Panc1 (cell line): ENCODE measurements at regions not wholly inside any gene's neighbourhood (a gene's known extent, or its start where the extent isn't known, plus 50 kb on each side); places are given as distances from the start of the nearest gene placed in this dataset.
"Not testable (repeated sequence)": the region's sequence is repeated elsewhere in the genome, so short reads cannot be mapped to it uniquely, and the experiment has no call there.

Experiments used
- ATAC-seq: fragments of 200-7000 bp; cut with Tn5 transposase; 2 replicates; pipeline ENCODE4 v1.9.1; 2020; ENCODE audit warnings: mild to moderate bottlenecking, moderate library complexity
- BruUV-seq: library from RNA; stranded (reverse); fragments of 400-500 nt; replicated peaks from 2 replicates; lab custom pipeline; 2021; lab: Mats Ljungman, UMichigan
- CTCF ChIA-PET: fragments of 300-600 bp; sonication (Branson Sonifier 250); formaldehyde crosslinking; loops from one replicate; lab custom pipeline; 2022; ENCODE audit warnings: antibody characterized with exemption; lab: Charles Lee
- POLR2A ChIA-PET: fragments of 300-600 bp; sonication (Branson Sonifier 250); formaldehyde crosslinking; loops from one replicate; lab custom pipeline; 2022; ENCODE audit warnings: antibody characterized with exemption; lab: Charles Lee
- DNase-seq: peaks from one replicate; pipeline ENCODE4 v3.0.0-alpha.2; 2010; ENCODE audit warnings: low read depth, low spot score
- H3K27ac ChIP-seq: 2 replicates; pipeline ENCODE4 v1.5.1; 2011; ENCODE audit warnings: mild to moderate bottlenecking, low read length, inconsistent platforms
- H3K27me3 ChIP-seq: fragments of 200-500 bp; sonication (Bioruptor generic); 2 replicates; pipeline ENCODE4 v1.6.0; 2014; ENCODE audit warnings: low read length, inconsistent platforms; ENCODE audit not compliant: control insufficient read depth, insufficient read depth
- H3K36me3 ChIP-seq: fragments of 200-500 bp; sonication (Bioruptor generic); 2 replicates; pipeline ENCODE4 v1.5.1; 2014; ENCODE audit warnings: inconsistent platforms, mild to moderate bottlenecking, low read length, moderate library complexity; ENCODE audit not compliant: control insufficient read depth, insufficient read depth
- H3K4me1 ChIP-seq: 2 replicates; pipeline ENCODE4 v1.5.1; 2011; ENCODE audit warnings: inconsistent platforms, mild to moderate bottlenecking, low read length, moderate library complexity; ENCODE audit not compliant: control insufficient read depth, insufficient read depth
- H3K4me3 ChIP-seq, 2 experiments: 2 replicates each; pipeline ENCODE4 v1.5.1; 2011 to 2012; ENCODE audit warnings: low read depth in 2 of 2, low read length in 2 of 2, mild to moderate bottlenecking in 2 of 2, inconsistent platforms in 1 of 2, moderate library complexity in 1 of 2
- H3K9me3 ChIP-seq: fragments of 200-500 bp; sonication (Bioruptor generic); 2 replicates; pipeline ENCODE4 v1.5.1; 2014; ENCODE audit warnings: low read depth, mild to moderate bottlenecking, inconsistent platforms, low read length, moderate library complexity; ENCODE audit not compliant: control insufficient read depth, insufficient read depth
- POLR2AphosphoS5 ChIP-seq: IDR thresholded peaks from 2 replicates; pipeline ENCODE4 v1.6.1; 2012; ENCODE audit warnings: mild to moderate bottlenecking, low read depth, low read length, moderate library complexity
- SIN3A ChIP-seq: IDR thresholded peaks from 2 replicates; pipeline ENCODE4 v1.6.1; 2012; ENCODE audit warnings: low read depth, mild to moderate bottlenecking, low read length, moderate library complexity, borderline replicate concordance; ENCODE audit not compliant: insufficient read depth
- TCF7L2 ChIP-seq: IDR thresholded peaks from 2 replicates; pipeline ENCODE4 v1.6.1; 2011; ENCODE audit warnings: mild to moderate bottlenecking, low read depth, low read length, inconsistent platforms
- in situ Hi-C: cut with HindIII; loops from 2 replicates; pipeline ENCODE4 v1.10.0; 2016; ENCODE audit warnings: low sequenced_read_pairs, low pct_unique_long_range_greater_than_20kb
- intact Hi-C: fragments of 100-400 bp; cut with micrococcal nuclease; formaldehyde crosslinking; loops from one replicate; pipeline ENCODE4 v1.10.0; 2022; ENCODE audit not compliant: unreplicated experiment
- TF ChIP-seq, protein P1 (sequence below): fragments of 450-650 bp; IDR thresholded peaks from 2 replicates; pipeline ENCODE4 v1.5.1; 2017; ENCODE audit warnings: mild to moderate bottlenecking
- TF ChIP-seq, protein P2 (sequence below), 2 experiments: IDR thresholded peaks; 2 replicates each; pipeline ENCODE4 v1.6.1; 2011 to 2012; ENCODE audit warnings: low read depth in 2 of 2, control low read depth in 1 of 2, low read length in 1 of 2, mild to moderate bottlenecking in 1 of 2, moderate library complexity in 1 of 2; ENCODE audit not compliant: insufficient read depth in 1 of 2

DNA sequence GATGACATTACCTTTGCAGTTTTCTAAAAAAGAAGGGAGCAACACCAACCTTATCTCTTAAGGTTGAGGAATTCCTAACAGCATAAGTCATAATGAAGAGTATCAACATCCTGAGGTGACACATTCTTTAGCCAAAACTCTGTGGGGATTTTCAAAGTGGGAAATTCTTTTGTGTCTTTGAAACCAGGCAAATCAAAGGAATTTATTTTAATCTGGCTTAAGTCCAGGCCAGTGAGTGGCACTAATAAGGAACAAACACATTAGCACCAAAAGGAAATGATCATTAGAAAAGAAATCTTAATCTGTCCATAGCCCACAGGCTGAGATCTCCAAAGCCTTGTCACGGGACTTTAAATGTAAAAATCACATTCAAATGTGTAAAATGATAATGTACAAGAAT lies 110.1 kb downstream of the LARP7 start:
- Histone ChIP-seq H3K36me3 (no peaks in the 10 kb centered on the region), H3K4me3 (no peak overlapping the region), H3K27ac (no peak overlapping the region), H3K27me3 (no peaks in the 10 kb centered on the region), H3K9me3 (no peaks in the 10 kb centered on the region), H3K4me1 (no peaks in the 10 kb centered on the region)
- intact Hi-C loops (no loop called here), in situ Hi-C loops (no loop called here)
- BruUV-seq = no TSS peak
- TF ChIP-seq TCF7L2 (no peak), POLR2AphosphoS5 (no peak), SIN3A (no peak)
- TF ChIP-seq, protein P1, sequence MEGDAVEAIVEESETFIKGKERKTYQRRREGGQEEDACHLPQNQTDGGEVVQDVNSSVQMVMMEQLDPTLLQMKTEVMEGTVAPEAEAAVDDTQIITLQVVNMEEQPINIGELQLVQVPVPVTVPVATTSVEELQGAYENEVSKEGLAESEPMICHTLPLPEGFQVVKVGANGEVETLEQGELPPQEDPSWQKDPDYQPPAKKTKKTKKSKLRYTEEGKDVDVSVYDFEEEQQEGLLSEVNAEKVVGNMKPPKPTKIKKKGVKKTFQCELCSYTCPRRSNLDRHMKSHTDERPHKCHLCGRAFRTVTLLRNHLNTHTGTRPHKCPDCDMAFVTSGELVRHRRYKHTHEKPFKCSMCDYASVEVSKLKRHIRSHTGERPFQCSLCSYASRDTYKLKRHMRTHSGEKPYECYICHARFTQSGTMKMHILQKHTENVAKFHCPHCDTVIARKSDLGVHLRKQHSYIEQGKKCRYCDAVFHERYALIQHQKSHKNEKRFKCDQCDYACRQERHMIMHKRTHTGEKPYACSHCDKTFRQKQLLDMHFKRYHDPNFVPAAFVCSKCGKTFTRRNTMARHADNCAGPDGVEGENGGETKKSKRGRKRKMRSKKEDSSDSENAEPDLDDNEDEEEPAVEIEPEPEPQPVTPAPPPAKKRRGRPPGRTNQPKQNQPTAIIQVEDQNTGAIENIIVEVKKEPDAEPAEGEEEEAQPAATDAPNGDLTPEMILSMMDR = no peak
- TF ChIP-seq, protein P2, sequence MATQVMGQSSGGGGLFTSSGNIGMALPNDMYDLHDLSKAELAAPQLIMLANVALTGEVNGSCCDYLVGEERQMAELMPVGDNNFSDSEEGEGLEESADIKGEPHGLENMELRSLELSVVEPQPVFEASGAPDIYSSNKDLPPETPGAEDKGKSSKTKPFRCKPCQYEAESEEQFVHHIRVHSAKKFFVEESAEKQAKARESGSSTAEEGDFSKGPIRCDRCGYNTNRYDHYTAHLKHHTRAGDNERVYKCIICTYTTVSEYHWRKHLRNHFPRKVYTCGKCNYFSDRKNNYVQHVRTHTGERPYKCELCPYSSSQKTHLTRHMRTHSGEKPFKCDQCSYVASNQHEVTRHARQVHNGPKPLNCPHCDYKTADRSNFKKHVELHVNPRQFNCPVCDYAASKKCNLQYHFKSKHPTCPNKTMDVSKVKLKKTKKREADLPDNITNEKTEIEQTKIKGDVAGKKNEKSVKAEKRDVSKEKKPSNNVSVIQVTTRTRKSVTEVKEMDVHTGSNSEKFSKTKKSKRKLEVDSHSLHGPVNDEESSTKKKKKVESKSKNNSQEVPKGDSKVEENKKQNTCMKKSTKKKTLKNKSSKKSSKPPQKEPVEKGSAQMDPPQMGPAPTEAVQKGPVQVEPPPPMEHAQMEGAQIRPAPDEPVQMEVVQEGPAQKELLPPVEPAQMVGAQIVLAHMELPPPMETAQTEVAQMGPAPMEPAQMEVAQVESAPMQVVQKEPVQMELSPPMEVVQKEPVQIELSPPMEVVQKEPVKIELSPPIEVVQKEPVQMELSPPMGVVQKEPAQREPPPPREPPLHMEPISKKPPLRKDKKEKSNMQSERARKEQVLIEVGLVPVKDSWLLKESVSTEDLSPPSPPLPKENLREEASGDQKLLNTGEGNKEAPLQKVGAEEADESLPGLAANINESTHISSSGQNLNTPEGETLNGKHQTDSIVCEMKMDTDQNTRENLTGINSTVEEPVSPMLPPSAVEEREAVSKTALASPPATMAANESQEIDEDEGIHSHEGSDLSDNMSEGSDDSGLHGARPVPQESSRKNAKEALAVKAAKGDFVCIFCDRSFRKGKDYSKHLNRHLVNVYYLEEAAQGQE (IDR thresholded peaks at IDR 0.05; ENCODE audit: insufficient read depth in 1 of 2, low read depth in 2 of 2, low read length in 1 of 2) = no peak
- DNase-seq = no peak
- POLR2A ChIA-PET = no interaction called here
- ATAC-seq = no peak
- CTCF ChIA-PET = no interaction called here

DNA sequence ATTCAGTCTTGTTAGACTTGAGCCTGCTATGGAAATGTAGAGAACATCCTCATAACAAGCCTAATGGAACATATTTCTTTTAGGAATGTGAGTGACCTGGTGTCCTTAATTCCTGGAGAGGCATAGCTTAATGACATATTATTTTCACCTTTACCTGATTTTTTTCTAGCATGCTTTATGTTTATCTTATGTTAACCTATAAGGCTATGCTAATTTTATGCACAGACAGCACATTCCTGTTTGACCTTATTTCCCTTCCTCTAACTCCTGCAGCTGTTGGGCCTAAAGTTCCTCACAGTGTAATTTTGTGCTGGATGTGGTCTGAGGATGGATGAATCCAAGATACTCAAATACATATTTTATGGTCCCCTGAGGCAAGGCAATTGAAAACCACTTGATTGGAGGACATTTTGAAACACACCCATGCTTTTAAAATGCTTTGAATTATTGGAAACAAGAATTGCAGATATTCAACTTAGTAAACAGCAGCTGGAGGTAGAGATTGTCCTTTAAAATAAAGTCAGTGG lies 111.5 kb downstream of the LARP7 start:
- ChIA-PET CTCF (no interaction called here), POLR2A (no interaction called here)
- no TSS peak for BruUV-seq
- Histone ChIP-seq H3K9me3 (no peaks in the 10 kb centered on the region), H3K4me1 (no peaks in the 10 kb centered on the region), H3K27me3 (no peaks in the 10 kb centered on the region), H3K27ac (no peak overlapping the region), H3K4me3 (no peak overlapping the region), H3K36me3 (no peaks in the 10 kb centered on the region)
- TF ChIP-seq TCF7L2 (no peak), SIN3A (no peak), POLR2AphosphoS5 (no peak)
- TF ChIP-seq, protein P2 (IDR thresholded peaks at IDR 0.05; ENCODE audit: insufficient read depth in 1 of 2, low read depth in 2 of 2, low read length in 1 of 2) = no peak
- TF ChIP-seq, protein P1 = no peak
- no peak for DNase-seq
- intact Hi-C loops = no loop called here
- no peak for ATAC-seq
- in situ Hi-C loops = no loop called here

DNA sequence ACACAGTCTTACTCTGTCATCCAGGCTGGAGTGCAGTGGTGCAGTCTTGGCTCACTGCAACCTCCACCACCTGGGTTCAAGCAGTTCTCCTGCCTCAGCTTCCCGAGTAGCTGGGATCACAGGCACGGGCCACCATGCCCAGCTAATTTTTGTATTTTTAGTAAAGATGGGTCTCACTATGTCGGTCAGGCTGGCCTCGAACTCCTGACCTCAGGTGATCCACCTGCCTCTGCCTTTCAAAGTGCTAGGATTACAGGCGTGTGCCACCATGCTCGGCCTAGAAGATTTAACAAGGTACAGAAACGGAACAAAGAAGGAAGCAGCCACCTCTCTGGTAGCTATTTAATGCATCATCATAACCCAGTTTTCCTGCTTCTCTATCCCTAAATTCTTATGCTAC lies 113.8 kb downstream of the LARP7 start:
- intact Hi-C loops, POLR2A ChIA-PET: not testable (repeated sequence)

More for the DNA sequence above, 113.8 kb downstream of the LARP7 start:
- H3K9me3 ChIP-seq, H3K36me3 ChIP-seq, H3K27me3 ChIP-seq, in situ Hi-C loops, H3K4me3 ChIP-seq, CTCF ChIA-PET, DNase-seq, H3K4me1 ChIP-seq, ATAC-seq, H3K27ac ChIP-seq, BruUV-seq: not testable (repeated sequence)
